NCI-H1092 (cell line): ENCODE measurements at regions not wholly inside any gene's neighbourhood (a gene's known extent, or its start where the extent isn't known, plus 50 kb on each side); places are given as distances from the start of the nearest gene placed in this dataset.

Experiments
- DNase-seq: peaks from one replicate; lab custom pipeline; 2025; lab: John Stamatoyannopoulos, UW

DNA sequence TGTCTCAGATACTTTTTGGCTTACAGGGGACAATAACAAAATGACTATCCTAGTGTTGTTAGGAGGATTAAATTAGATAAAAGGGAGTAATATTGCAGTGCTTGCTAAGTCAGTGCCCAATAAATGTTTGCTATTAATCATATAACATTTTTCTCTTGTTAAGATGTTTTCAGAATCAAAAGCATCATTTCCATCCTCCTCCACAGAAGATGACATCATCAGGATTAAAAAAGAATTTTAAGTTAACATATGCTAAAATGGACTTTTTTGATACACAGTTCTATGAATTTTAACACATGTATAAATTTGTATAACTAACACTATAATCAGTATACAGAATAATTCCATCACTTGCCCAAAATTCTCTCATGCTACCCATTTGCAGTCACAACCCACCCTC is 492.6 kb downstream of the GRIN2A start:
- no peak for DNase-seq

DNA sequence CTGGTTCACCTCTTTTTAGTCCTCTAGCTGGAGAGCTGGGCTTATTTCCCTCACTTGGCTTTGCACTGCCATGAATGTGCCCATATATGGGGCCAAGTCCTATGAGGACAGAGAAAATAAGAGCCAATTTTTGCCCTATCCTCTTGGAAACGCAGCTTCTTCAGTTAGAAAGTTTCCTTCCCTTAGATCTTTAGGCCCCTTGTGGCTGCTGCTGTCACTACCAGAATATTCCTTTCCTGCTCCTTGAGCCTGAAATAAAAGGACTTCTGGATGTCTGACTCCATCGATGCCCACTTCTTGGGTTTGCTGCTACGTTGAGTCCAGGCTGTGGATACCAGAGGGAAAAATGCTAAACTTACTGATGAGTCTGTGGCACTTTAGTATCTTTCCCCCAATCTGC is 487.1 kb downstream of the GRIN2A start:
- no peak for DNase-seq
